IMR-90 (cell line): ENCODE measurements at regions not wholly inside any gene's neighbourhood (a gene's known extent, or its start where the extent isn't known, plus 50 kb on each side); places are given as distances from the start of the nearest gene placed in this dataset.
"Not testable (repeated sequence)": the region's sequence is repeated elsewhere in the genome, so short reads cannot be mapped to it uniquely, and the experiment has no call there.

ENCODE experiments used
- ATAC-seq: fragments of 200-7000 bp; cut with Tn5 transposase; 2 replicates; pipeline ENCODE4 v1.9.1; 2020; ENCODE audit warnings: low read depth, mild to moderate bottlenecking, moderate library complexity
- BruUV-seq: library from RNA; stranded (reverse); fragments of 400-500 nt; replicated peaks from 2 replicates; lab custom pipeline; 2021; lab: Mats Ljungman, UMichigan
- CTCF ChIA-PET: fragments of 300-600 bp; formaldehyde crosslinking; extraction: SDS; loops from one replicate; lab custom pipeline; 2021; ENCODE audit warnings: antibody characterized with exemption; lab: Yijun Ruan, JAX
- POLR2A ChIA-PET: fragments of 300-600 bp; sonication (Branson Sonifier 250); formaldehyde crosslinking; loops from one replicate; lab custom pipeline; 2022; ENCODE audit warnings: antibody characterized with exemption; ENCODE audit not compliant: unreplicated experiment; lab: Charles Lee
- DNase-seq: peaks from one replicate; pipeline ENCODE4 v3.0.0; 2013
- H2AFZ ChIP-seq: replicated peaks from 2 replicates; pipeline ENCODE3; 2013; ENCODE audit warnings: low read length, mild to moderate bottlenecking; ENCODE audit not compliant: poor library complexity
- H2AK5ac ChIP-seq: 2 replicates; pipeline ENCODE4 v1.6.1; 2013; ENCODE audit warnings: low read depth, low read length, inconsistent platforms
- H2AK9ac ChIP-seq: replicated peaks from 2 replicates; pipeline ENCODE3; 2013; ENCODE audit warnings: mild to moderate bottlenecking, low read depth, low read length, moderate library complexity; ENCODE audit not compliant: poor library complexity
- H2BK120ac ChIP-seq: 2 replicates; pipeline ENCODE4 v1.6.1; 2013; ENCODE audit warnings: low read depth, low read length, inconsistent platforms
- H2BK15ac ChIP-seq: 3 replicates; pipeline ENCODE4 v1.6.1; 2013; ENCODE audit warnings: low read depth, low read length, inconsistent platforms
- H2BK20ac ChIP-seq: 2 replicates; pipeline ENCODE4 v1.6.1; 2013; ENCODE audit warnings: low read depth, mild to moderate bottlenecking, inconsistent platforms, low read length, moderate library complexity
- H2BK5ac ChIP-seq: 2 replicates; pipeline ENCODE4 v1.6.1; 2013; ENCODE audit warnings: mild to moderate bottlenecking, low read depth, low read length, inconsistent platforms; ENCODE audit not compliant: poor library complexity, severe bottlenecking
- H3K14ac ChIP-seq: replicated peaks from 2 replicates; pipeline ENCODE4 v1.6.1; 2013; ENCODE audit warnings: low read depth, low read length, inconsistent platforms
- H3K18ac ChIP-seq: 2 replicates; pipeline ENCODE4 v1.6.1; 2013; ENCODE audit warnings: low read depth, low read length, control low read depth
- H3K23ac ChIP-seq: 2 replicates; pipeline ENCODE4 v1.6.1; 2013; ENCODE audit warnings: low read depth, low read length, inconsistent platforms
- H3K27ac ChIP-seq: 2 replicates; pipeline ENCODE4 v1.5.1; 2013; ENCODE audit warnings: mild to moderate bottlenecking, control low read depth, low read length; ENCODE audit not compliant: insufficient read depth
- H3K27me3 ChIP-seq: 2 replicates; pipeline ENCODE4 v1.6.1; 2013; ENCODE audit warnings: low read length; ENCODE audit not compliant: control insufficient read depth, insufficient read depth
- H3K36me3 ChIP-seq: 2 replicates; pipeline ENCODE4 v1.6.1; 2013; ENCODE audit warnings: low read length, mixed read lengths; ENCODE audit not compliant: control insufficient read depth, insufficient read depth
- H3K4ac ChIP-seq: 2 replicates; pipeline ENCODE4 v1.6.1; 2013; ENCODE audit warnings: low read depth, low read length, inconsistent platforms
- H3K4me1 ChIP-seq: 2 replicates; pipeline ENCODE4 v1.6.1; 2013; ENCODE audit warnings: low read length, mixed read lengths; ENCODE audit not compliant: control insufficient read depth, insufficient read depth
- H3K4me2 ChIP-seq: 2 replicates; pipeline ENCODE4 v1.6.1; 2013; ENCODE audit warnings: low read depth, mild to moderate bottlenecking, control low read depth, low read length, moderate library complexity
- H3K4me3 ChIP-seq: 2 replicates; pipeline ENCODE4 v1.5.1; 2013; ENCODE audit warnings: low read depth, mild to moderate bottlenecking, control low read depth, low read length, moderate library complexity; ENCODE audit not compliant: insufficient read depth
- H3K56ac ChIP-seq: 2 replicates; pipeline ENCODE4 v1.6.1; 2013; ENCODE audit warnings: low read length, inconsistent platforms; ENCODE audit not compliant: insufficient read depth; ENCODE audit errors: extremely low read depth
- H3K79me1 ChIP-seq, 2 experiments: 2 replicates each; pipeline ENCODE4 v1.6.1; 2013; ENCODE audit warnings: low read length in 2 of 2, inconsistent platforms in 1 of 2, low read depth in 1 of 2
- H3K9ac ChIP-seq: 2 replicates; pipeline ENCODE4 v1.6.1; 2013; ENCODE audit warnings: low read depth, low read length, control low read depth
- H3K9me1 ChIP-seq: 2 replicates; pipeline ENCODE4 v1.6.1; 2013; ENCODE audit warnings: low read length, inconsistent platforms; ENCODE audit not compliant: insufficient read depth
- H3K9me3 ChIP-seq: 2 replicates; pipeline ENCODE4 v1.6.1; 2013; ENCODE audit warnings: low read length; ENCODE audit not compliant: control insufficient read depth, insufficient read depth
- H4K20me1 ChIP-seq: 2 replicates; pipeline ENCODE4 v1.6.1; 2013; ENCODE audit warnings: low read length, inconsistent platforms; ENCODE audit not compliant: insufficient read depth
- H4K5ac ChIP-seq: 2 replicates; pipeline ENCODE4 v1.6.1; 2013; ENCODE audit warnings: mild to moderate bottlenecking, low read depth, low read length, control low read depth
- H4K8ac ChIP-seq, 2 experiments: 2 replicates each; pipeline ENCODE4 v1.6.1; 2013; ENCODE audit warnings: low read depth in 2 of 2, low read length in 2 of 2, control low read depth in 1 of 2, inconsistent platforms in 1 of 2
- H4K91ac ChIP-seq: 2 replicates; pipeline ENCODE4 v1.6.1; 2013; ENCODE audit warnings: low read depth, low read length, inconsistent platforms; ENCODE audit not compliant: insufficient read depth
- WGBS, 2 experiments: methylation state at CpG; one replicate each; pipeline versions ENCODE4 v1.1.5 to v1.1.7; 2013; ENCODE audit warnings: missing lambda C conversion rate in 2 of 2; ENCODE audit not compliant: insufficient read length in 1 of 2; ENCODE audit errors: extremely low coverage in 2 of 2; 5-methylcytosine and 5-hydroxymethylcytosine counted together
- dilution Hi-C: fragments of 300-500 bp; cut with HindIII; formaldehyde crosslinking; loops from one replicate; pipeline ENCODE4 v1.14.3; 2018; ENCODE audit warnings: low sequenced_read_pairs; ENCODE audit not compliant: unreplicated experiment
- in situ Hi-C: fragments of 300-500 bp; cut with MboI; formaldehyde crosslinking; loops from 3 replicates; pipeline ENCODE4 v1.14.3; 2019; ENCODE audit warnings: low sequenced_read_pairs, inconsistent platforms, mixed read lengths
- intact Hi-C: fragments of 100-400 bp; cut with micrococcal nuclease; formaldehyde crosslinking; loops from 2 replicates; pipeline ENCODE4 v1.10.0; 2022

DNA sequence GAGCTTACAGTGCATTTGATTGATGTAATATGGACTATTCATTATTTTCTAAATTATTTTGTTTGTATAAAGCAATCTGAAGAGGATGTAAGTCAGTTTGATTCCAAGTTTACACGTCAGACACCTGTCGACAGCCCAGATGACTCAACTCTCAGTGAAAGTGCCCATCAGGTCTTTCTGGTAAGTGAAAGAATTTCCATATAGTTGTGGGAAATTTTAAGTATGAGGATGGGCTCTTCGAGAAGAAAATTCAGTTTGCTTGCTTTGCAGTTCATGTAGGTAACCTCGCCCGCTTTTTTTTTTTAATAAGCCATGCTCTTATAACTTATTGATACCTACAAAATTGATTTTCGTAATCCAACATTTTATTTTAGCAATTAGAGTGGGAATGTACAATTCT lies 151.6 kb downstream of the CDRT15L2 start:
- H2BK120ac ChIP-seq, H3K14ac ChIP-seq, H4K91ac ChIP-seq, H2BK15ac ChIP-seq, H3K79me1 ChIP-seq, H4K20me1 ChIP-seq, H2AK5ac ChIP-seq, H3K56ac ChIP-seq, H3K9me3 ChIP-seq, H3K18ac ChIP-seq, H3K36me3 ChIP-seq, POLR2A ChIA-PET, in situ Hi-C loops, H3K4me2 ChIP-seq, H3K9me1 ChIP-seq, H3K4me1 ChIP-seq, H3K27ac ChIP-seq, H3K4ac ChIP-seq, BruUV-seq, H3K23ac ChIP-seq, dilution Hi-C loops, H2AK9ac ChIP-seq, H2BK20ac ChIP-seq, H4K5ac ChIP-seq, H4K8ac ChIP-seq, H2AFZ ChIP-seq, ATAC-seq, intact Hi-C loops, H3K9ac ChIP-seq, H3K4me3 ChIP-seq, H3K27me3 ChIP-seq, H2BK5ac ChIP-seq, DNase-seq: not testable (repeated sequence)
- WGBS, 2 experiments, result no CpG with 5 or more reads among the region's 6 CpGs
- CTCF ChIA-PET, result interaction anchor here (0.7 kb wide), 2 partner anchors 36 to 969 kb away, joined by 4 to 5 read pairs; no protein-coding TSS in a partner anchor
